ENCODE measurements at regions not wholly inside any gene's neighbourhood (a gene's known extent, or its start where the extent isn't known, plus 50 kb on each side); places are given as distances from the start of the nearest gene placed in this dataset.
A peak's percentile ranks its signal among the peaks of the same experiment; 100 is the strongest.

- DNase-seq: no peak
Observed at GRCh38 chr6:156725712-156726111, 51.5 kb upstream of the ARID1B start.

DNA sequence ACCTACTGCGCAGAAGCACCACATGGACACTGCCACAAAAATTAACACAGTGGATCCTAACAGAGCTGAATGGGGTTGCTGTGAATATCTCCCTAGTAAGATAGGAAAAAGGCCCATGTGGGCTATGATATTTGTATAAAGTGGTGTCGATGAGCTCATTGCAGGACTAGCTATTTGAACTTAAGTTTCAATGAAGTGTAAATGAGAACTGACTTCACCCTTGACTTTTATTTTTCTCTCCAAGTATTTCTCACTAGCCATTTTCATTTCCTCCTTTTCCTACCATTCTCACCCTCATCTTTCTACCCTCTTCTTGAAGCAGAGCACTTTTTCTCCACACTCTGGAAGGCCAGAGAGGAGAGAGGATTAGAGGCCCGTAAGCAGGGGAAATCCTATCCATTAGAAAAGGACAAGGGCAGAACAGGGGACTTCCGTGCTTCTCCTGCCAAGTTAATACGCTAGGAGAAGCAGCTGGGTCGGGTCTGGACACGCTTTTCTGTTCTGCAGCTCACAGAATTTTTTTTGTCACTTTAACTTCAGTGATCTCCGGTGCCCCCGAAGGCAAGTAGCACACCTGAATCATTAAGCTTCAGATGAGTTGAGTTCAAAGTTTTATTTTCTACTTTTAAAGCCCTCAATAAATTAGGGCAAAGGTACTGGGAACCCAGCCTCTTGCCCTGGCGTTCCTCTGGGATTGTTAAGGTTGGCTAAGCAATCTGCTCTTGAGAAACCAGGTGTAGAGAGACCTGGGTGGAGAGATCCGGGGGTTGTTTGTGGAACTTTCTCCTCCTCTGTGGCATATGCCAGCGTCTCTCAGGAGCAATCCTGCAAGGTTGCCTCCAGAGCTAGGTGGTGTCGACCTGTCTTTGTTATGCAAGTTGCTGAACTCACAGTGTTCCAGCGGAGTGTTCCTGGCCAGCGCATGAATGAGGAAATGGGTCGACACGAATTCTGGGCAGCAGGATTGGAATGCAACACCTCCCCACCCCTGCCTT, 56.2 kb upstream of the ARID1B start:
- peak; percentile 4 to 18 for DNase-seq

DNA sequence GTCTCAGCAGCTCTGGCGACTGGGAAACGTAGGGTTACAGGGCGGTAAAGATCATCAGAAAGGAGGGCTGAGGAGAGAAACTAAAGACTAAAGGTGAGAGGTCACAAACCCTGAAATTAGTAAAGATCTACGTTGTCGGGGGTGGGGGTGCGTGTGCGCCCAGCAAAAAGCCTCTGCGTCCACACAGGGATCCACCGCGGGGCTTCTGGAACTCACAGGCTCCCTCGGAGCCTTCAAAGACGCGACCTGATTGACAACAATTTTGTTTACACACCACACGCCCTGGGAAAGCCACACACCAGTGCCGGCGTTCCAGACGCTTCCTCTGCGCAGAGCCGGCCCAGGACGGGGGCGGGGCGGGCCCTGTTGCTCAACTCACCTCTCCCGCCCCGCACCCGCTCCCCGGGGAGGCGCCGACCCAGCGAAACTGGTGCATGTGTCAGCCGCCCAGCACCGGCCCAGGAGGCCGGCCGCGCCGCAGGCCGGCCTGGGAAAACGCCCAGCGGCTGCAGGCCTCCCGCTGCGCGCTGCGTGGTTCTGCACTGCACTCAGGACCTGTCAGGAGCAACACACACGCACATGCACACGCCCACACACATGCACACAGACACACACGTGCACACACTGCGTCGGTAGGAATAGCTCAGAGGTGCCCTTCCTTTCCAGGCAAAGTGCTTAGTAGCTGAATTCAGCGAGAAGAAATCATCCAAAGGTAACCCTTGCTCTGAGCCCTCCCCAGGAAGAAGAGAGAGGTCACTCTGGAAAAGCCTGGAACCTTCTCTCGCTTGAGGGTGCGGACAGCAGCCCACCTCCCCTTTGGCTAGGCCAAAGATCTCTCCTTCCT, 57.2 kb upstream of the ARID1B start:
- peak; percentile 84 to 90 for DNase-seq

- no peak for DNase-seq
Observed at GRCh38 chr6:156719395-156719719, 57.8 kb upstream of the ARID1B start.

DNA sequence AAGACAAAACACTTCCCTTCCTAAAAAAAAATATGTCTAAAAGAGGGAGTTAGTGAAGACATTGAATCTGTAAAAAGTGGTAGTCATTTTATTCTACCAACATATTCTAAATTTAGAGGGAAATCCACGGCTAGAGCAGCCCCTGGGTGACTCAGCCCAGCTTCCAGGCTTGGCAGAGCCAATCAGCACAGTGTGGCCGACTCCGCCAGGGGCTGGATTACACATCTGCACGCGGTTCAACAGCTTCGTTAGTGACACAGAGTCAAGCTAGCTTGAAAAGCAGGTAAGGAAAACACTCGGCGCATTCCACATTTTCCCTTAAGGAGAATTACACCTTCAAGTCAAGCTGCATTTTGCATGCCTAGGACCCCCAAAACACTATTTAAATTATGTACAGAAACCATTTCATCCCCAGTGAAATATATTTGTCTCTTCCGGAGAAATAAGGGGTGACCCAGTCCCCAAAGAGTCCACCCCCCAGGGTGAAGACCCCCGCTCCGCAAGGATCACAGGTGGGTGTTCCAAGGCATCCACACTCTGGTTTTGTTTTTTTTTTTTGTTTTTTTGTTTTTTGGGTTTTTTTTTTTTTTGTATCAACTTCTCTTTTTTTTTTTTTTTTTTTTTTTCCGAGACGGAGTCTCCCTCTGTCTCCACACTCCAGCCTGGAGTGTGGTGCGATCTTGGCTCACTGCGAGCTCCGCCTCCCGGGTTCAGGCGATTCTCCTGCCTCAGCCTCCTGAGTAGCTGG, 58.4 kb upstream of the ARID1B start:
- peak in 1 of 2 donors; percentile 11 for DNase-seq

DNA sequence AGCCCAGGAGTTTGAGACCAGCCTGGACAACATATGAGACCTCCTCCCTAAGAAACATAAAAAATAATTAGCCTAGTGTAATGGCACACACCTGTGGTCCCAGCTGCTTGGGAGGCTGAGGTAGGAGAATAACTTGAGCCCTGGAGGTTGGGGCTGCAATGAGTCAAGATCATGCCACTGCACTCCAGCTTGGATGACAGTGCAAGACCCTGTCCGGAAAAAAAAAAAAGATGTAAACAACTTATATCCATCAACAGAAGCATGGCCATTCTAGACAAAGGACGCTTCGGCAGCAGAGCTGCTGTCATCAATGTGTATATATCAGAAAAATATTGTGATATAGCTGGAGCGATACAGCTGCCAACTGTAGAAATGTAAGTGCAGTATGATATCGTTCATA, 59.6 kb upstream of the ARID1B start:
- DNase-seq: no peak

- DNase-seq: no peak
Observed at GRCh38 chr6:156715839-156716238, 61.3 kb upstream of the ARID1B start.

DNA sequence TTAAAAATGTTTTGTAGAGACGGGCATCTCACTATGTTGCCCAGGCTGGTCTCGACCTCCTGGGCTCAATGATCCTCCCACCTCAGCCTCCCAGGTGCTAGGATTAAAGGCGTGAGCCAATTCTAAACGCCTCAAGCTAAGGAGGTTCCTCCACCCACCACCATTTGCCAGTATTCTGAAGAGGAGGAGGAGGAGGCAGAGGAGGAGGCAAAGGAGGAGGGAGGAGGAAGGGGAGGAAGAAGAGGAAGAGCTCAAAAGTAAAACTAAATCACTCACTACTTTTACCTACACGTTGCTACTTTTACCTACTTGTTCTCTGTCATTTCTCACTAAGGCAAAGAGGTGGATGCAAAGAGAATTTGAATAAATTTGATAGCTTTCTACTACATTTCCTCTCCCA, 63.6 kb upstream of the ARID1B start:
- no peak for DNase-seq

- no peak for DNase-seq
Observed at GRCh38 chr6:156710479-156710878, 66.7 kb upstream of the ARID1B start.

- DNase-seq: no peak
Observed at GRCh38 chr6:156707818-156708217, 69.4 kb upstream of the ARID1B start.

DNA sequence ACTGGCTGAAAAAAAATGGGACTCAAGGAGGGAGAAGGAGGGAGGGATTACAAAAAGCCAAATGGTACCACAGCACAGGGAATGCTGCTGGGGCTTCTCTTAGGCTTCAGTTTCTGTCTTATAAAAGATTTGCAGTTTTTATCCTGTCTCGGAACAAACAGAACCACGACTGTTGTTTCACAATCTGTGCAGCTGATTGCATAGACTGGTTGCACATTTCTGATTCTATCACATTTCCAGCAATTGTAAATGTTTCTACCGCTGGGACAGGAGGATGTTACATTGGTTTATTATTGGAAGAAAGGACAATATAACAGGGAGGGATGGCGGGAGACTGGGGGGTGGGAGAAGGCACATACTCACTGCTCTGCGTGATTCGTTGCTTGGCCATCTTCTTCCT, 73.5 kb upstream of the ARID1B start:
- DNase-seq: no peak

GRCh38 chr6:156701966-156702365, 75.2 kb upstream of the ARID1B start:
- no peak for DNase-seq

GRCh38 chr6:156700440-156701057, 76.6 kb upstream of the ARID1B start:
- DNase-seq: no peak

DNA sequence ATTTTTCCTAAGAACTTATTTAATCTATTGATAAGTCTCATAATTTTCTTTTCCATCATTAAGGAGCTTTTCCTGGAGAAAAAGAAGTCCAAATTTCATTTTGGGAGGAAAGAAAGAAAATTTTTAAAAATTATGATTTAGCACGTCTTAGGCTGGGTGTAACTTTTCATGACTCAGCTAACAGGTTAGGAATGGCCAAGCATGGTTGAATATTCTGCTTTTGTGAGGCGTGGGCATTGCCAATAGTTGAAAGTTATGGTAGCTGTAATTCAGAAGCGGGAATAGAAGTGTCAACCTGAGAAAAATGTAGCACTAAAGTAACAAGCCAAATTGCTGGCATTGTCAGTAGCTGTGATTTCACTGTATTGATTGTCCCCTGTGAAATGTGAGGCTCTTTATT, 77.2 kb upstream of the ARID1B start:
- no peak for DNase-seq

- DNase-seq: peak; percentile 39 to 44
Observed at GRCh38 chr6:156699017-156699421, 78.2 kb upstream of the ARID1B start.

GRCh38 chr6:156698239-156699016, 78.8 kb upstream of the ARID1B start:
- no peak for DNase-seq

GRCh38 chr6:156697225-156697830, 79.8 kb upstream of the ARID1B start:
- DNase-seq: peak; percentile 24 to 36

DNA sequence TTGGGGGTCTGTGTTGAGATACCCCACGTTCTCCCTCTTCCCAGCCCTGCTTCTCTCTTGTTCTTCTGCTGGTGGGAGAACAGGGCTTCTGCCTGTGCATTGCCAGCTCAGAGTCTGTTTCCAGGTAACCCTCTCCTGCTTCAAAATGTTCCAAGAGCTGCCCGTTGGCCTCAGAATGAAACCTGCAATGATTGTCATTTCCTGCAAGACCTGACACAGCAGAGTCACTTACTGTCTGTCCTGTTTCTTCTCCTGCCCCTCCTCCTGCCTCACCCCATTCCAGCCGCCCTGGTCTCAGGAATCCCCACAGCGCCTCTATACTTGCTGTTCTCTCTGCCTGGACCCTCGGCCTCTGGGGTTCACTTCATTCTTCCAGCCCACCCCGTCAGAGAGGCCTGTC, 81.4 kb upstream of the ARID1B start:
- DNase-seq: no peak

GRCh38 chr6:156694679-156695078, 82.5 kb upstream of the ARID1B start:
- DNase-seq: no peak

DNA sequence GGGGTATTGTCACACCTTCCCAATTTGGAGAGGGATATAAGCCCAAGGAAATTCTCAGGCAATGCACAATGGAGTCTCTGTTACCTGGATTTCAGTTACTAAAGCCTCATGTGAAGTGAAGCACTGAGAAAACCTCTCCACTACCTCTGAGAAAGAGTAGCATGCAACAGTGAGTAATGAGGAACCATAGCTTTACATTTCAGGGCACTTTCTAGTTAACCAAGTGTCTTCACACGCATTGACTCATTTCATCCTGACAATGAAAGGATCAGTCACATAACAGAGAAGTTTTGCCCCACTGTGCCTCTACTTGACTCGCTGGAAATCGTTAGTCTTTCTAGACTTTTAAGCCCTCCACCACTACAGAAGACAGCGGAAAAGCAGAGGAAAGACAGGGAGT, 86.2 kb upstream of the ARID1B start:
- DNase-seq: no peak

GRCh38 chr6:156689656-156690055, 87.5 kb upstream of the ARID1B start:
- peak; percentile 78 to 86 for DNase-seq

Data from inflammatory macrophage (primary cell).